ENCODE measurements at regions not wholly inside any gene's neighbourhood (a gene's known extent, or its start where the extent isn't known, plus 50 kb on each side); places are given as distances from the start of the nearest gene placed in this dataset.

DNA sequence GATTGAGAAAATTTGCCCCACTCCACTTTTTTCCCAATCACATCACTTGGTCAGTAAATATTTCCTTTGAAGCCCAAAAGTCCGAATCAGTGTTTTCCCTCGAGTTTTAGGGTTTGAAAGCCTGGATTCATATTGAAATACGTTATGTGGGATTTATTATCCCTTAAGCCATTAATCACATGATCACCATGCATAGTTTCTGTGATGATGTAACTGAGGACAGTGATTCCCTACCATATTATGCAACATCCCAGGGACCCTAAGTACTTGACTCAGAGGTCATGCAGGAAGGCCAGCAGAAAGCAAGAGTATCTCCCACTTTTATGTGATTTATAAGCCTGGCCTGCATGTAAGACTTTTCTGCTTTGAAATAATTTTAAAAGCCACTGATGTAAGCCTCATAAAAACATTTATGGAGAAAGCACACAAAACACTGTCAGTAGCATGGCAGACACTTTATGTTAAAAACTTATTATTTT is 630.6 kb upstream of the ZWINT start:
- FAIRE-seq (no peak), DNase-seq (ENCODE audit: low read depth, low spot score) (no peak)
- Histone ChIP-seq H3K4me1 (ENCODE audit: control insufficient read depth, extremely low read depth, insufficient read depth, low read length) (no peaks in the 10 kb centered on the region), H3K9ac (ENCODE audit: control insufficient read depth, extremely low read depth, insufficient read depth, low read length) (no peak overlapping the region), H3K9me3 (ENCODE audit: control insufficient read depth, low read depth, low read length) (no peaks in the 10 kb centered on the region), H4K20me1 (ENCODE audit: control insufficient read depth, extremely low read depth, insufficient read depth, low read length) (no peaks in the 10 kb centered on the region), H3K4me2 (ENCODE audit: control insufficient read depth, extremely low read depth, insufficient read depth, low read depth, low read length) (no peak overlapping the region), H3K27ac (ENCODE audit: control insufficient read depth, insufficient read depth, low read length) (no peak overlapping the region), H3K79me2 (ENCODE audit: control insufficient read depth, insufficient read depth, low read length) (no peaks in the 10 kb centered on the region), H3K4me3 (ENCODE audit: control insufficient read depth in 2 of 3, extremely low read depth in 1 of 3, insufficient read depth in 2 of 3, low read depth in 1 of 3, low read length in 3 of 3) (no peak overlapping the region), H2AFZ (ENCODE audit: control insufficient read depth, low read length) (no peak overlapping the region), H3K9me1 (ENCODE audit: control insufficient read depth, extremely low read depth, insufficient read depth, low read length) (no peaks in the 10 kb centered on the region), H3K36me3 (ENCODE audit: control insufficient read depth in 2 of 2, extremely low read depth in 1 of 2, insufficient read depth in 2 of 2, low read length in 2 of 2) (no peaks in the 10 kb centered on the region), H3K27me3 (ENCODE audit: control insufficient read depth, extremely low read depth, insufficient read depth, low read length) (no peaks in the 10 kb centered on the region)
- dilution Hi-C loops (cut with MboI; ENCODE audit: extremely low pct_ligation_motif_present, low sequenced_read_pairs): no loop called here
- TF ChIP-seq CTCF (optimal IDR thresholded peaks at IDR 0.05 in 1 of 3, IDR thresholded peaks at IDR 0.05 in 1 of 3, conservative IDR thresholded peaks at IDR 0.05 in 1 of 3; ENCODE audit: extremely low read depth in 1 of 3, insufficient read depth in 2 of 3, low read length in 3 of 3) (no peak), EZH2 (IDR thresholded peaks at IDR 0.05; ENCODE audit: low read length) (no peak)

- H3K4me3 ChIP-seq (ENCODE audit: control insufficient read depth in 2 of 3, extremely low read depth in 1 of 3, insufficient read depth in 2 of 3, low read depth in 1 of 3, low read length in 3 of 3): no peak overlapping the region
Measured at GRCh38 chr10:56975513-56975912, 614.5 kb upstream of the ZWINT start.

More at GRCh38 chr10:56975513-56975912, 614.5 kb upstream of the ZWINT start:
- Histone ChIP-seq H3K9me3 (ENCODE audit: control insufficient read depth, low read depth, low read length) (no peaks in the 10 kb centered on the region), H3K4me1 (ENCODE audit: control insufficient read depth, extremely low read depth, insufficient read depth, low read length) (no peaks in the 10 kb centered on the region), H3K9ac (ENCODE audit: control insufficient read depth, extremely low read depth, insufficient read depth, low read length) (no peak overlapping the region), H4K20me1 (ENCODE audit: control insufficient read depth, extremely low read depth, insufficient read depth, low read length) (no peaks in the 10 kb centered on the region), H2AFZ (ENCODE audit: control insufficient read depth, low read length) (no peak overlapping the region), H3K27me3 (ENCODE audit: control insufficient read depth, extremely low read depth, insufficient read depth, low read length) (no peaks in the 10 kb centered on the region), H3K27ac (ENCODE audit: control insufficient read depth, insufficient read depth, low read length) (no peak overlapping the region), H3K79me2 (ENCODE audit: control insufficient read depth, insufficient read depth, low read length) (no peaks in the 10 kb centered on the region), H3K4me2 (ENCODE audit: control insufficient read depth, extremely low read depth, insufficient read depth, low read depth, low read length) (no peak overlapping the region), H3K36me3 (ENCODE audit: control insufficient read depth in 2 of 2, extremely low read depth in 1 of 2, insufficient read depth in 2 of 2, low read length in 2 of 2) (no peaks in the 10 kb centered on the region), H3K9me1 (ENCODE audit: control insufficient read depth, extremely low read depth, insufficient read depth, low read length) (no peaks in the 10 kb centered on the region)
- FAIRE-seq (no peak), DNase-seq (ENCODE audit: low read depth, low spot score) (no peak)
- TF ChIP-seq EZH2 (IDR thresholded peaks at IDR 0.05; ENCODE audit: low read length) (no peak), CTCF (optimal IDR thresholded peaks at IDR 0.05 in 1 of 3, IDR thresholded peaks at IDR 0.05 in 1 of 3, conservative IDR thresholded peaks at IDR 0.05 in 1 of 3; ENCODE audit: extremely low read depth in 1 of 3, insufficient read depth in 2 of 3, low read length in 3 of 3) (no peak)
- dilution Hi-C loops (cut with MboI; ENCODE audit: extremely low pct_ligation_motif_present, low sequenced_read_pairs): no loop called here

Measured in keratinocyte (primary cell).